Hepatocyte (in vitro differentiated cells): ENCODE measurements at regions not wholly inside any gene's neighbourhood (a gene's known extent, or its start where the extent isn't known, plus 50 kb on each side); places are given as distances from the start of the nearest gene placed in this dataset.

Experiments used
- DNase-seq: peaks from one replicate; pipeline ENCODE4 v3.0.0-alpha.2; 2016; ENCODE audit warnings: low spot score
- H2AFZ ChIP-seq: fragments of 200-600 bp; sonication (generic); 2 replicates; pipeline ENCODE4 v1.6.0; 2016; ENCODE audit warnings: antibody characterized with exemption, mild to moderate bottlenecking
- H3K27ac ChIP-seq: fragments of 200-600 bp; sonication (generic); 2 replicates; pipeline ENCODE4 v1.5.1; 2016; ENCODE audit warnings: mild to moderate bottlenecking
- H3K27me3 ChIP-seq: fragments of 200-600 bp; sonication (generic); 2 replicates; pipeline ENCODE4 v1.6.1; 2016
- H3K36me3 ChIP-seq: fragments of 200-600 bp; sonication (generic); replicated peaks from 2 replicates; pipeline ENCODE4 v1.5.1; 2016; ENCODE audit warnings: low read depth; ENCODE audit not compliant: insufficient read depth
- H3K4me1 ChIP-seq: fragments of 200-600 bp; sonication (generic); 2 replicates; pipeline ENCODE4 v1.5.1; 2016; ENCODE audit warnings: mild to moderate bottlenecking, moderate library complexity; ENCODE audit not compliant: insufficient read depth
- H3K4me2 ChIP-seq: fragments of 200-600 bp; sonication (generic); 2 replicates; pipeline ENCODE4 v1.6.0; 2016
- H3K4me3 ChIP-seq: fragments of 200-600 bp; sonication (generic); 2 replicates; pipeline ENCODE4 v1.5.1; 2016; ENCODE audit warnings: mild to moderate bottlenecking
- H3K79me2 ChIP-seq: fragments of 200-600 bp; sonication (generic); 2 replicates; pipeline ENCODE4 v1.6.0; 2017; ENCODE audit warnings: mild to moderate bottlenecking
- H3K9me2 ChIP-seq: fragments of 200-600 bp; sonication (generic); replicated peaks from 2 replicates; pipeline ENCODE4 v1.6.0; 2017; ENCODE audit warnings: mild to moderate bottlenecking; ENCODE audit not compliant: insufficient read depth
- H3K9me3 ChIP-seq: fragments of 200-600 bp; sonication (generic); 2 replicates; pipeline ENCODE4 v1.5.1; 2016; ENCODE audit warnings: low read depth, mild to moderate bottlenecking
- H4K20me1 ChIP-seq: fragments of 200-600 bp; sonication (generic); 2 replicates; pipeline ENCODE4 v1.6.0; 2016; ENCODE audit warnings: mild to moderate bottlenecking; ENCODE audit not compliant: insufficient read depth, poor library complexity, severe bottlenecking
- EZH2 ChIP-seq: fragments of 200-600 bp; sonication (generic); IDR thresholded peaks from 2 replicates; pipeline ENCODE4 v1.6.1; 2016; ENCODE audit warnings: antibody characterized with exemption, mild to moderate bottlenecking, borderline replicate concordance
- EZH2phosphoT487 ChIP-seq: fragments of 200-600 bp; sonication (generic); IDR thresholded peaks from one replicate; pipeline ENCODE4 v1.6.1; 2018; ENCODE audit warnings: antibody characterized with exemption, mild to moderate bottlenecking, low read depth, moderate library complexity; ENCODE audit not compliant: unreplicated experiment, severe bottlenecking
- WGBS: methylation state at CpG from one replicate; pipeline ENCODE4 v1.1.6; 2016; ENCODE audit warnings: low lambda C conversion rate; ENCODE audit errors: missing lambda C conversion rate; 5-methylcytosine and 5-hydroxymethylcytosine counted together
- TF ChIP-seq, protein P1 (sequence below): fragments of 200-600 bp; sonication (generic); IDR thresholded peaks from 2 replicates; pipeline ENCODE4 v1.5.1; 2016; ENCODE audit warnings: antibody characterized with exemption, mild to moderate bottlenecking; ENCODE audit not compliant: poor library complexity

DNA sequence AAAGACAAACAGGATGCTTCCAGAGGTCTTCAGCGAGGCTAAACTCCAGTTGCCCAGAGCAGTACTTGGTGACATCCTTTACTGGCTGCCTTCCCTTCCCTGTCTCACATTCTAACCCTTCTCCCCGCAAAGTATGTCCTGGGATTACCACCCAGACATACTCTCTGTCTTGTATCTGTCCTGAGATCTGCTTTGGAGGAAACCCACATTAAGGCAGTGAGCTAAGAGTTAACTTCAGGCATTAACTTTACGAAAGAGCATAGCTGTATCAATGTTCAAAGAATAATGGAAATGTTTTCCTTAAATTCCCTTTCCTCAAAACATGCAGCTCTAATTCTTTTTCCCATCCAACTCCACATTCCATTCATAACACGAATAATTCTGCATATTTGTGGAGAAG is 385.2 kb downstream of the NPIPA8 start:
- TF ChIP-seq EZH2 (no peak), EZH2phosphoT487 (no peak)
- TF ChIP-seq, protein P1, sequence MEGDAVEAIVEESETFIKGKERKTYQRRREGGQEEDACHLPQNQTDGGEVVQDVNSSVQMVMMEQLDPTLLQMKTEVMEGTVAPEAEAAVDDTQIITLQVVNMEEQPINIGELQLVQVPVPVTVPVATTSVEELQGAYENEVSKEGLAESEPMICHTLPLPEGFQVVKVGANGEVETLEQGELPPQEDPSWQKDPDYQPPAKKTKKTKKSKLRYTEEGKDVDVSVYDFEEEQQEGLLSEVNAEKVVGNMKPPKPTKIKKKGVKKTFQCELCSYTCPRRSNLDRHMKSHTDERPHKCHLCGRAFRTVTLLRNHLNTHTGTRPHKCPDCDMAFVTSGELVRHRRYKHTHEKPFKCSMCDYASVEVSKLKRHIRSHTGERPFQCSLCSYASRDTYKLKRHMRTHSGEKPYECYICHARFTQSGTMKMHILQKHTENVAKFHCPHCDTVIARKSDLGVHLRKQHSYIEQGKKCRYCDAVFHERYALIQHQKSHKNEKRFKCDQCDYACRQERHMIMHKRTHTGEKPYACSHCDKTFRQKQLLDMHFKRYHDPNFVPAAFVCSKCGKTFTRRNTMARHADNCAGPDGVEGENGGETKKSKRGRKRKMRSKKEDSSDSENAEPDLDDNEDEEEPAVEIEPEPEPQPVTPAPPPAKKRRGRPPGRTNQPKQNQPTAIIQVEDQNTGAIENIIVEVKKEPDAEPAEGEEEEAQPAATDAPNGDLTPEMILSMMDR, result no peak
- 43% methylated on average over 4 of the region's 4 CpGs for WGBS
- H2AFZ ChIP-seq, result no peak overlapping the region
- no peaks in the 10 kb centered on the region for H3K9me3 ChIP-seq
- H3K27ac ChIP-seq, result no peak overlapping the region
- H3K4me2 ChIP-seq, result no peak overlapping the region
- H3K79me2 ChIP-seq, result no peaks in the 10 kb centered on the region
- no peak for DNase-seq
- no peaks in the 10 kb centered on the region for H3K27me3 ChIP-seq
- H3K4me1 ChIP-seq, result no peaks in the 10 kb centered on the region
- H3K4me3 ChIP-seq, result no peak overlapping the region
- H4K20me1 ChIP-seq, result no peaks in the 10 kb centered on the region
- no peaks in the 10 kb centered on the region for H3K9me2 ChIP-seq
- no peaks in the 10 kb centered on the region for H3K36me3 ChIP-seq

DNA sequence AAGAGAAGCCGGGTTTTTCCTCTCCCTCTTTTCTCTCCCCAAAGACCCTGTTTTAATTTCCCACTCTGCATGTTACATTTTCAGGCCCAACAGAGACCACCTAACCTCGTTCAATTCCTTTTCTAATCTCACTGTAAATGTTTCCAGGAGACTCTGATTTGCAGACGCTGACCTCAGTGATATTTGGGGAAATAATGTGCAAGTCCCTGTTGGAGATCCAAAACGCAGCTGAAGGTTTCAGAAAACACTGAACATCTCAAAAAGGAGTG is 386.6 kb downstream of the NPIPA8 start:
- H3K9me2 ChIP-seq, result no peaks in the 10 kb centered on the region
- H3K4me3 ChIP-seq, result no peak overlapping the region
- no peaks in the 10 kb centered on the region for H3K36me3 ChIP-seq
- no peak overlapping the region for H3K27ac ChIP-seq
- no peaks in the 10 kb centered on the region for H3K27me3 ChIP-seq
- WGBS, result 56% methylated on average over 4 of the region's 4 CpGs
- H3K4me1 ChIP-seq, result no peaks in the 10 kb centered on the region
- H3K9me3 ChIP-seq, result no peaks in the 10 kb centered on the region
- H4K20me1 ChIP-seq, result no peaks in the 10 kb centered on the region
- no peak overlapping the region for H3K4me2 ChIP-seq
- TF ChIP-seq EZH2, result no peak
- TF ChIP-seq EZH2phosphoT487, result no peak
- TF ChIP-seq, protein P1, result no peak
- H3K79me2 ChIP-seq, result no peaks in the 10 kb centered on the region
- H2AFZ ChIP-seq, result no peak overlapping the region
- no peak for DNase-seq

DNA sequence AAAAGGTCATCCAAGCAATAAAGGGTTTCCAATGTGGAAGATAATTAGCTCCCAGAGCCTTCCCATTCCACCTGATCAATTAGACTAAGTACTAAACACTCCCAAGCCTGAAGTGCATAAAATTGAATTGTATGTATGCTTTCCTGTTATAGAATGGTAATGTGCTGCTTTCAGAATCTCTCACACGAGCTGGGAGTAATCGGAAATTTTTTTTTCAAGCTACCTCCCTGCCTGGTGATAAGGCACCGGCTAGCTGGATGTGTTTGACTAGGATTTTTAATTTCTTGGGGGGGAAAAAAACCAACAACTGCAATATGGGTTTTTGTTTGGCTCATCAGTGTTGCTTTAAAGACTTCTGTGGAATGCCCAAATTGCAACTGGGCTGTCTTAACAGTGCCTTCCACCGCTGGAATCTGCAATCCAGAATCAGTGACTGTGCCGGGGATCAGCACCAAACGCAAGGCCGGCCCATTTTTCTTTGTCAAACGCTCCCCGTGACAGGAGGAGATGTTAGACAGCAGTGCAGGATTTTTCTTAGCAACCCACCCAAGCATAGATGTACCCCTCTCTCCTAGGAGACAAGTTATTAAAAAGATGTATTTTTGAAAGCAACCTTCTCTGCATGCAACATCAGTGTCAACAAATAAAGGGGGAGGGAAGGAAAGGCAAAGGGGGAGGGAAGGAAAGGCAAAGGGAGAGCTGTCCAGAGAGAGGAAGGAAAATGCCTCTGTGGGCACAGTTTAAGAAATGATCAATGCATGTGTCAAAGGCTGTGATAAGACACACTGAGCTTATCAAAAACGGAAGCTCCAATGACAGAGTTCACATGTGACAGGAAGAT is 387.2 kb downstream of the NPIPA8 start:
- Histone ChIP-seq H3K4me3 (no peak overlapping the region), H4K20me1 (no peaks in the 10 kb centered on the region), H3K4me1 (no peaks in the 10 kb centered on the region), H3K9me2 (no peaks in the 10 kb centered on the region), H3K79me2 (no peaks in the 10 kb centered on the region), H3K9me3 (no peaks in the 10 kb centered on the region), H3K27ac (no peak overlapping the region), H3K4me2 (no peak overlapping the region), H2AFZ (no peak overlapping the region), H3K36me3 (no peaks in the 10 kb centered on the region), H3K27me3 (no peaks in the 10 kb centered on the region)
- TF ChIP-seq, protein P1, result no peak
- TF ChIP-seq EZH2phosphoT487, result no peak
- TF ChIP-seq EZH2, result no peak
- DNase-seq, result no peak
- 26% methylated on average over 10 of the region's 10 CpGs for WGBS
